ENCODE measurements at regions not wholly inside any gene's neighbourhood (a gene's known extent, or its start where the extent isn't known, plus 50 kb on each side); places are given as distances from the start of the nearest gene placed in this dataset.

DNA sequence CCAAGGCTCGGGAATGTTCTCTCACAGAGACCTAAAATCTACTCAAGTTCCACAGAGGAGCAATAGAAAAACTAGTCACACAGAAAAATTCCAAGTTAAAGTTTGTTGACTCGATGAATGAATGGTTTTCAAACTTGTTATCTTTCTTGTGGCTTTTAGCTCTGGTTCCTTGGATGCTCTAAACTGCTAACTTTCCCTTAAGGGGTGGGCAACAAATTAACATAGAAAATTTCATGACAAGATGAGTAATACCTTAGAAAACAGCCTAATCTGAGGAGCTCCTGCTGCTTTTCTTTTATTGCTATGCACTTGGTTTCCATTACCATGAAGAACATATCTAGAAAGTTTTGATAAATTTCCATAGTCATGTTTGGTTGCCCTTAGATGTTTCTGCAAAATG lies 100.2 kb upstream of the CCDC112 start:
- no peaks in the 10 kb centered on the region for H3K9me3 Mint-ChIP-seq (ENCODE audit: unreplicated experiment)
- H3K27me3 Mint-ChIP-seq (ENCODE audit: unreplicated experiment) = no peaks in the 10 kb centered on the region
- DNase-seq (ENCODE audit: extremely low spot score, unreplicated experiment) = no peak
- no peak overlapping the region for H3K4me3 Mint-ChIP-seq (ENCODE audit: unreplicated experiment)
- TF ChIP-seq, protein P1, sequence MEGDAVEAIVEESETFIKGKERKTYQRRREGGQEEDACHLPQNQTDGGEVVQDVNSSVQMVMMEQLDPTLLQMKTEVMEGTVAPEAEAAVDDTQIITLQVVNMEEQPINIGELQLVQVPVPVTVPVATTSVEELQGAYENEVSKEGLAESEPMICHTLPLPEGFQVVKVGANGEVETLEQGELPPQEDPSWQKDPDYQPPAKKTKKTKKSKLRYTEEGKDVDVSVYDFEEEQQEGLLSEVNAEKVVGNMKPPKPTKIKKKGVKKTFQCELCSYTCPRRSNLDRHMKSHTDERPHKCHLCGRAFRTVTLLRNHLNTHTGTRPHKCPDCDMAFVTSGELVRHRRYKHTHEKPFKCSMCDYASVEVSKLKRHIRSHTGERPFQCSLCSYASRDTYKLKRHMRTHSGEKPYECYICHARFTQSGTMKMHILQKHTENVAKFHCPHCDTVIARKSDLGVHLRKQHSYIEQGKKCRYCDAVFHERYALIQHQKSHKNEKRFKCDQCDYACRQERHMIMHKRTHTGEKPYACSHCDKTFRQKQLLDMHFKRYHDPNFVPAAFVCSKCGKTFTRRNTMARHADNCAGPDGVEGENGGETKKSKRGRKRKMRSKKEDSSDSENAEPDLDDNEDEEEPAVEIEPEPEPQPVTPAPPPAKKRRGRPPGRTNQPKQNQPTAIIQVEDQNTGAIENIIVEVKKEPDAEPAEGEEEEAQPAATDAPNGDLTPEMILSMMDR (IDR thresholded peaks at IDR 0.05) = no peak
- H3K4me1 Mint-ChIP-seq (ENCODE audit: unreplicated experiment) = no peaks in the 10 kb centered on the region
- H3K36me3 Mint-ChIP-seq (ENCODE audit: unreplicated experiment) = no peaks in the 10 kb centered on the region
- H3K27ac Mint-ChIP-seq (ENCODE audit: unreplicated experiment) = no peak overlapping the region

- Mint-ChIP-seq H3K36me3 (ENCODE audit: unreplicated experiment) (no peaks in the 10 kb centered on the region), H3K27ac (ENCODE audit: unreplicated experiment) (no peak overlapping the region), H3K4me1 (ENCODE audit: unreplicated experiment) (no peaks in the 10 kb centered on the region), H3K9me3 (ENCODE audit: unreplicated experiment) (no peaks in the 10 kb centered on the region), H3K4me3 (ENCODE audit: unreplicated experiment) (no peak overlapping the region), H3K27me3 (ENCODE audit: unreplicated experiment) (no peaks in the 10 kb centered on the region)
- no peak for DNase-seq (ENCODE audit: extremely low spot score, unreplicated experiment)
- TF ChIP-seq, protein P1 (IDR thresholded peaks at IDR 0.05) = no peak
These were observed 99.6 kb upstream of the CCDC112 start for GRCh38 chr5:115396081-115396480.

DNA sequence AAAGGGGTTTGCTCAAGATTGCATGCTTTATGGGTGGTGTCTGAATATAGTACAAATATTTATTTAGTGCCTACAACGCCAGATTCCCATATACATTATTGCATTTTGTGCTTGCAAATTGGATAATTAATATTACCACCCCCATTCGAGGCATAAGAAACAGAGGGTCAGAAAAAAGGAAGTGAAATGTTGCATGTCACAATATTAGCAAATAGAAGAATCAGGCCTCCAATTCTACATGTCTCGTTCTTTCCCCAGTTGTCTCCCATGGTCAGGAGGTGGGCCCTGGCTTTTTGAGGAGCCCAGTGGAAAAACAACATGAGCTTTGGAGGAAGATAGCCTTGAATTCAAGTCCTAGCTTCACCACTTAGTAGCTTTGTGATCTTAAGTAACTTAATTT lies 98.1 kb upstream of the CCDC112 start:
- Mint-ChIP-seq H3K9me3 (ENCODE audit: unreplicated experiment) (no peaks in the 10 kb centered on the region), H3K27ac (ENCODE audit: unreplicated experiment) (no peak overlapping the region), H3K4me3 (ENCODE audit: unreplicated experiment) (no peak overlapping the region), H3K36me3 (ENCODE audit: unreplicated experiment) (no peaks in the 10 kb centered on the region), H3K4me1 (ENCODE audit: unreplicated experiment) (no peaks in the 10 kb centered on the region), H3K27me3 (ENCODE audit: unreplicated experiment) (no peaks in the 10 kb centered on the region)
- no peak for DNase-seq (ENCODE audit: extremely low spot score, unreplicated experiment)
- TF ChIP-seq, protein P1 (IDR thresholded peaks at IDR 0.05) = no peak

GRCh38 chr5:115393239-115393638 lies 96.8 kb upstream of the CCDC112 start:
- Mint-ChIP-seq H3K9me3 (ENCODE audit: unreplicated experiment) (no peaks in the 10 kb centered on the region), H3K36me3 (ENCODE audit: unreplicated experiment) (no peaks in the 10 kb centered on the region), H3K27ac (ENCODE audit: unreplicated experiment) (no peak overlapping the region), H3K4me3 (ENCODE audit: unreplicated experiment) (no peak overlapping the region), H3K27me3 (ENCODE audit: unreplicated experiment) (no peaks in the 10 kb centered on the region), H3K4me1 (ENCODE audit: unreplicated experiment) (no peaks in the 10 kb centered on the region)
- DNase-seq (ENCODE audit: extremely low spot score, unreplicated experiment) = no peak
- TF ChIP-seq, protein P1 (IDR thresholded peaks at IDR 0.05) = no peak

- no peak overlapping the region for H3K27ac Mint-ChIP-seq (ENCODE audit: unreplicated experiment)
- TF ChIP-seq, protein P1 (IDR thresholded peaks at IDR 0.05) = no peak
- H3K4me1 Mint-ChIP-seq (ENCODE audit: unreplicated experiment) = no peaks in the 10 kb centered on the region
- H3K36me3 Mint-ChIP-seq (ENCODE audit: unreplicated experiment) = no peaks in the 10 kb centered on the region
- DNase-seq (ENCODE audit: extremely low spot score, unreplicated experiment) = no peak
- H3K27me3 Mint-ChIP-seq (ENCODE audit: unreplicated experiment) = no peaks in the 10 kb centered on the region
- no peaks in the 10 kb centered on the region for H3K9me3 Mint-ChIP-seq (ENCODE audit: unreplicated experiment)
- no peak overlapping the region for H3K4me3 Mint-ChIP-seq (ENCODE audit: unreplicated experiment)
These were observed 96.2 kb upstream of the CCDC112 start for GRCh38 chr5:115392611-115393010.

Data from osteocyte (in vitro differentiated cells).